ENCODE measurements at regions not wholly inside any gene's neighbourhood (a gene's known extent, or its start where the extent isn't known, plus 50 kb on each side); places are given as distances from the start of the nearest gene placed in this dataset.

GRCh38 chr2:180122874-180123273 is 115.8 kb upstream of the CWC22 start:
- no peak for TF ChIP-seq CTCF (IDR thresholded peaks at IDR 0.05; ENCODE audit: insufficient read depth, low read length, poor library complexity, severe bottlenecking)
- TF ChIP-seq EZH2phosphoT487 (conservative IDR thresholded peaks at IDR 0.05; ENCODE audit: low read length), result no peak

All from SU-DHL-6 (cell line).